AG09319 (cell line): ENCODE measurements at regions not wholly inside any gene's neighbourhood (a gene's known extent, or its start where the extent isn't known, plus 50 kb on each side); places are given as distances from the start of the nearest gene placed in this dataset.
A peak's percentile ranks its signal among the peaks of the same experiment; 100 is the strongest.

Source experiments
- DNase-seq: peaks from one replicate; pipeline ENCODE4 v3.0.0-alpha.2; 2010; ENCODE audit warnings: low read depth; ENCODE audit errors: extremely low read depth
- CTCF ChIP-seq: IDR thresholded peaks from 2 replicates; pipeline ENCODE4 v1.5.1; 2011; ENCODE audit warnings: low read depth, mild to moderate bottlenecking, inconsistent platforms, low read length, moderate library complexity

GRCh38 chr4:125430086-125430485 is 115.3 kb downstream of the FAT4 start:
- no peak for DNase-seq
- TF ChIP-seq CTCF, result no peak

- peak; percentile 9 for TF ChIP-seq CTCF
Measured at GRCh38 chr4:125432078-125432477, 117.3 kb downstream of the FAT4 start.

GRCh38 chr4:125433453-125433852 is 118.7 kb downstream of the FAT4 start:
- no peak for TF ChIP-seq CTCF
- DNase-seq, result peak; percentile 36

More at GRCh38 chr4:125432078-125432477, 117.3 kb downstream of the FAT4 start:
- DNase-seq, result no peak

- peak; percentile 12 for DNase-seq
- TF ChIP-seq CTCF, result no peak
Measured at GRCh38 chr4:125434136-125434535, 119.4 kb downstream of the FAT4 start.

GRCh38 chr4:125440814-125441213 is 126.1 kb downstream of the FAT4 start:
- no peak for TF ChIP-seq CTCF
- DNase-seq, result no peak

- DNase-seq, result no peak
- TF ChIP-seq CTCF, result no peak
Measured at GRCh38 chr4:125444166-125444565, 129.4 kb downstream of the FAT4 start.

- no peak for DNase-seq
- TF ChIP-seq CTCF, result no peak
Measured at GRCh38 chr4:125445525-125445924, 130.8 kb downstream of the FAT4 start.
